ENCODE measurements at regions not wholly inside any gene's neighbourhood (a gene's known extent, or its start where the extent isn't known, plus 50 kb on each side); places are given as distances from the start of the nearest gene placed in this dataset.
"Not testable (repeated sequence)": the region's sequence is repeated elsewhere in the genome, so short reads cannot be mapped to it uniquely, and the experiment has no call there.

DNA sequence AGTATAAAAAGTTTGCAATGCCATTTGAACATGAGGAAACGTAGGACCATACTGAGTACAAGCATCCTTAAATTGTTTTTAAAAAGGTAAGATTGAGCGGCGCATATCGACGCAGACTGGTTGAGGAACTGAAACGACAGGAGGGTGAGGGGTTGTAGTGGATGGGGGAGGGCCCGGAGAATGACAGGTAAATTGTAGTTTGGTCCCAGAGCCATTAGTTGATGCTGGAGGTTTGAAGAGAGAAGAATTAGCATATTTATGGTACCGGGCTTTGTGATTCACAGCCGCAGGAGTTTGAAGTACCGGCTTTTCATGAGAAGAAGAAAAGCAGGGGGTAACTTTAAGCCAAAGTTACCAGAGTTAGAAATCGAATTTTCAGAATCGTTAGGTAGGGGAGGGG, 179.5 kb downstream of the OTOP1 start:
- H3K27ac Mint-ChIP-seq; H3K36me3 Mint-ChIP-seq (ENCODE audit: low read depth); H3K9me3 Mint-ChIP-seq; H3K4me1 Mint-ChIP-seq; CTCF ChIA-PET; POLR2A ChIA-PET; DNase-seq; H3K4me3 Mint-ChIP-seq: not testable (repeated sequence)
- H3K27me3 Mint-ChIP-seq = peaks cover 41% of the 10 kb centered on the region

DNA sequence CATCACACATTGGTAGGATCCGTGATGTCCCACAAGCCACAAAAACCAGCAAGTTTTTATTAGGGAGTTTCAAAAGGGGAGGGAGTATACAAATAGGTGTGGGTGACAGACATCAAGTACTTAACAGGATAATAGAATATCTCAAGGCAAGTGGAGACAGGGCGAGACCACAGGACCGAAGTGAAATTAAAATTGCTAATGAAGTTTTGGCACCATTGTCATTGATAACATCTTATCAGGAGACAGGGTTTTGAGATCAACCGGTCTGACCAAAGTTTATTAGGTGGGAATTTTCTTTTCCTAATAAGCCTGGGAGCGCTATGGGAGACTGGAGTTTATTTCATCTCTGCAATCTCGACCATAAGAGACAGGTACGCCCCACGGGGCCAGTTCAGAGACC, 178.5 kb downstream of the OTOP1 start:
- DNase-seq; H3K36me3 Mint-ChIP-seq (ENCODE audit: low read depth); POLR2A ChIA-PET; H3K4me3 Mint-ChIP-seq; H3K9me3 Mint-ChIP-seq; H3K27ac Mint-ChIP-seq; CTCF ChIA-PET; H3K4me1 Mint-ChIP-seq: not testable (repeated sequence)
- H3K27me3 Mint-ChIP-seq = peaks cover 41% of the 10 kb centered on the region

DNA sequence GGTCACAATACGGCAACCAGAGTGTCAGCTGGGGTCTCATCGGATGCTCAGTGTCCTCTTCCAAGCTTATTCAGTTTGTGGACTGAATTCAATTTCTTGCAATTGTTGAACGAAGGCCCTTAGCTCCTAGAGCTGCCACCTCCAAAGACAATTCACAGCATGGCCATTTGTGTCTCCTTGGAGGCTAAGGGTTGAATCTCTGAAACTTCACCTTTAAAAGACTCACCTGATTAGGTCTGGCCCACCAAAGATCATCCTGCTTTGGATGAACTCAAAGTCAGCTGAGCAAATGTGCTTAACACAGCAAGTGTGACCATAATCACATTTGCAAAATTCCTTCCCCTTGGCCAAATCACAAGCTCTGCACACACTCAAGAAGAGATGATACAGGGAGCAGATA, 175.9 kb downstream of the OTOP1 start:
- POLR2A ChIA-PET; H3K9me3 Mint-ChIP-seq; H3K4me1 Mint-ChIP-seq; DNase-seq; H3K27ac Mint-ChIP-seq; H3K36me3 Mint-ChIP-seq (ENCODE audit: low read depth); CTCF ChIA-PET; H3K4me3 Mint-ChIP-seq: not testable (repeated sequence)
- peaks cover 30% of the 10 kb centered on the region for H3K27me3 Mint-ChIP-seq

DNA sequence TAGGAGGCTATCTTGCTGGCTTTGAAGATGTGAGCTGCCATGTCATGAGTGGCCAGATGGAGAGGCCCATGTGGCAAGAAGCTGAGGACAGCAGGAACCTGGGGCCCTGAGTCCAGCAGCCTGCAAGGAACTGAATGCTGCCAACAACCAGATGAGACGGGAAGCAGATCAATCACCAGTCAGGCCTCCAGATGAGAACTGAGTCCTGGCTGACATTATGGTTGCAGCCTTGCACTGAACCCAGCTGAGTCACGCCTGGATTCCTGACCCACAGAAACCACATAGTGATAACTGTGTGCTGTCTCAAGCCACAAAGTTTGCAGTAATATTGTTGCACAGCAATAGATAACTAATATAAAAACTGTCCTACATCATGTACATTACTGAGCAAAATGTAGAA, 173.8 kb downstream of the OTOP1 start:
- H3K36me3 Mint-ChIP-seq (ENCODE audit: low read depth); DNase-seq; POLR2A ChIA-PET; H3K4me3 Mint-ChIP-seq; CTCF ChIA-PET; H3K27ac Mint-ChIP-seq; H3K4me1 Mint-ChIP-seq; H3K9me3 Mint-ChIP-seq: not testable (repeated sequence)
- peaks cover 10% of the 10 kb centered on the region for H3K27me3 Mint-ChIP-seq

DNA sequence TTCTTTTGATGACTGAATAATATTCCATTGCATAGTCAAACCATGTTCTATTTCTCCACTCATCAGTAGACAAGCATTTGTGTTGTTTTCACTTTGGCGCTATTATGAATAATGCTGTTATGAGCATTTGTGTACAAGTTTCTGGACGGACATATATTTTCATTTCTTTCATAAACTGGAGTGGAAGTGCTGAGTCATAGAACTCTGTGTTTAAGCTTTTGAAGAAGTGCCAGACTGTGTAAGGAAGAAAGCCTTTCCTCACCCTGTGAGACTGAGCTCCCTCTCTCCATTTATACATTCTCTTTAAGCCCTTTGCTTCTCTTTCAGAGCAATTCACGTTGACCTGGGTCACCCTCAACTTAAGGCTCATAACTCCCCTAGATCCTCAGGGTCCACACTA, 169.5 kb downstream of the OTOP1 start:
- H3K4me3 Mint-ChIP-seq; POLR2A ChIA-PET; H3K4me1 Mint-ChIP-seq; H3K27me3 Mint-ChIP-seq; H3K27ac Mint-ChIP-seq; H3K9me3 Mint-ChIP-seq; CTCF ChIA-PET; DNase-seq; H3K36me3 Mint-ChIP-seq (ENCODE audit: low read depth): not testable (repeated sequence)

DNA sequence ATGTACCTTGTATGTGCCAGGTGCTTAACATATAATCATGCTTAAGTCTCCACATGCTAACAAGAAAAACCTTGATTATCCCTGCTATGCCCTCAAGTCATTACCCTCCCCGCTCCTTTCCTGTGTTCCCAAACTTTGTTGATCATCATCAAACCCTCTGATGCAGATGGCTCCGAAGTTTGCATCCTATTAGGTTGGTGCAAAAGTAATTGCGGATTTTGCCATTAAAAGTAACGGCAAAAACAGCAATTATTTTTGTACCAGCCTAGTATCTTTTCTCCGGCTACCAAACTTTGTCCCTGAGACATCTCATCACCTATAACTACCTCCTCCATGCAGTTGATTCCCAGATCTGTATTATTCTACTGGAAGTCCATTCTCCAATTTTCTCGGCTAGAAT, 142.6 kb downstream of the OTOP1 start:
- H3K27me3 Mint-ChIP-seq; CTCF ChIA-PET; H3K4me3 Mint-ChIP-seq; POLR2A ChIA-PET; H3K27ac Mint-ChIP-seq; H3K4me1 Mint-ChIP-seq; H3K9me3 Mint-ChIP-seq; DNase-seq; H3K36me3 Mint-ChIP-seq (ENCODE audit: low read depth): not testable (repeated sequence)

DNA sequence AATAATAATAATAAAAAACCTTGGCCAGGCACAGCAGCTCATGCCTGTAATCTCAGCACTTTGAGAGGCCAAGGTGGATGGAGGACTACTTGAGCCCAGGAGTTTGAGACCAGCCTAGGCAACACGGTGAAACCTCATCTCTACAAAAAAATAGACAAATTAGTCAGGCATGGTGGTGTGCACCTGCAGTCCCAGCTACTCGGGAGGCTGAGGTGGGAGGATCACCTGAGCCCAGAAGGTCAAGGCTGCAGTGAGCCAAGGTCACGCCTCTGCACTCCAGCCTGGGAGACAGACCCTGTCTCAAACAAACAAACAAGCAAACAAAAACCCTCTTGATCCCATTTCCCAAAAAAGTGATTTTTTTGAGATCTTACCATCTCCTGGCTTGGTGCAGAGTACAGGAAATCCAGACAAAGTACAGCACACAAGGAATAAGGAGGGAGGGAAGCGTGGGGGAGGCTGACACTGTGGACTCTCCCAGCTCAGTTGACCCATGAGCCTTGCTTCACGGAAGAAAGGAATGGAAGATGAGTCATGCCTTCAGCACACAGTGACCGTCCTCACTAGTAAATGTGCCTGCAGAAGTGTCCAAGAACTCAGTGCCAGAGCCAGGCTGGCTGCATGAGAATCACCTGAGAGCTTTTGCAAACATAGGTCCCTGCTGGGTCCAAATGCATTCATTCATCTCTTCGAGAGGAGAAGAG, 136.9 kb downstream of the OTOP1 start:
- H3K4me3 Mint-ChIP-seq; H3K4me1 Mint-ChIP-seq; H3K36me3 Mint-ChIP-seq (ENCODE audit: low read depth); DNase-seq; H3K27me3 Mint-ChIP-seq; POLR2A ChIA-PET; H3K9me3 Mint-ChIP-seq; CTCF ChIA-PET; H3K27ac Mint-ChIP-seq: not testable (repeated sequence)

DNA sequence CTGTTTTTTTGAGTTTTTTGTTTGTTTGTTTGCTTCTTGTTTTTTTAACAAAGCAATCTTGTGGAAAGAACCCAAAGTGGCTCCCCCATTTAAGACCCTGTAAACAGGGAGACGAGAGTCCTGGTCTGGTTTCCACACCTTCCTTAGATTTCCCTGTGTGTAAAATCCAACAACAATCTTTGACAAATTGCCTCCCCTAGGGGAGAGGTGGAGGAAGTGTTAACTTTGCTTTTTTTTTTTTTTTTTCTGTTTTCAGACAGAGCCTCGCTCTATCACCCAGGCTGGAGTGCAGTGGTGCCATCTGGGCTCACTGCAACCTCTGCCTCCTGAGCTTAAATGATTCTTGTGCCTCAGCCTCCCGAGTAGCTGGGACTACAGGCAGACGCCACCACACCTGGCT, 136.0 kb downstream of the OTOP1 start:
- H3K4me3 Mint-ChIP-seq; H3K27ac Mint-ChIP-seq; H3K9me3 Mint-ChIP-seq; H3K27me3 Mint-ChIP-seq; DNase-seq; CTCF ChIA-PET; H3K4me1 Mint-ChIP-seq; POLR2A ChIA-PET; H3K36me3 Mint-ChIP-seq (ENCODE audit: low read depth): not testable (repeated sequence)

DNA sequence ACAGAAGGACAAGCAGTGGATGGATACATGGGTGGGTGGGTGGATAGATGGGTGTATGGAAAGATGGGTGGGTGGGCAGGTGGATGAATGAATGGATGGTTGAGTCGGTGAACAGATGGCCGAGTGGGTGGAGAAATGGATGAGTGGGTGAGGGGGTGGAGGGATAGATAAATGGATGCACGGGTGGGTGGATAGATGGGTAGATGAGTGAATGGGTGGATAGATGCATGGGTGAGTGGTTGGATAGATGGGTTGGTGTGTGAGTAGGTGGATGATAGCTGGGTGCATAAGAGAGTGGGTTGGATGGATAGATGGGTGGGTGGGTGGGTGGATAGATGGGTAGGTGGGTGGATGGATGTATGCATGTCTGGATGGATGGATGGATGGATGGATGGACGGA, 134.6 kb downstream of the OTOP1 start:
- H3K4me3 Mint-ChIP-seq; POLR2A ChIA-PET; H3K36me3 Mint-ChIP-seq (ENCODE audit: low read depth); H3K4me1 Mint-ChIP-seq; CTCF ChIA-PET; H3K27me3 Mint-ChIP-seq; DNase-seq; H3K9me3 Mint-ChIP-seq; H3K27ac Mint-ChIP-seq: not testable (repeated sequence)

DNA sequence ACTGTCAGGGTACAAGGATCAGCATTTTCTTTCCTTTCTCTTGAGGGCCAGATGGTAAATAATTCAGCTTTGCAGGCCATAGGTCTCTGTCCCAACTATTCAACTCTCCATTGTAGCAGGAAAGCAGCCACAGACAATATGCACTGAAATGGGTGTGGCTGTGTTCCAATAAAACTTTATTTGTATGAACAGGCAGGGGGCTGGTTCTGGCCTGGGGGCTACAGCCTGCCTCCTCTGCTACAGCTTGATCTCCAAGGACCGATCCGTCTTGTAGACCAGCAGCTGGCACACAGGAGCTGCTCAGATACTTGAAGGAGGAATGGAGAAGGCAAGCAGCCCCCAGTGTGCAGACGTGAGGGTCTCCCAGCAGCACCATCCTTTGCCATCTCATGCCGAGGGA, 127.1 kb downstream of the OTOP1 start:
- H3K4me1 Mint-ChIP-seq; DNase-seq; H3K27ac Mint-ChIP-seq; H3K36me3 Mint-ChIP-seq (ENCODE audit: low read depth); POLR2A ChIA-PET; H3K4me3 Mint-ChIP-seq; H3K9me3 Mint-ChIP-seq; CTCF ChIA-PET; H3K27me3 Mint-ChIP-seq: not testable (repeated sequence)

DNA sequence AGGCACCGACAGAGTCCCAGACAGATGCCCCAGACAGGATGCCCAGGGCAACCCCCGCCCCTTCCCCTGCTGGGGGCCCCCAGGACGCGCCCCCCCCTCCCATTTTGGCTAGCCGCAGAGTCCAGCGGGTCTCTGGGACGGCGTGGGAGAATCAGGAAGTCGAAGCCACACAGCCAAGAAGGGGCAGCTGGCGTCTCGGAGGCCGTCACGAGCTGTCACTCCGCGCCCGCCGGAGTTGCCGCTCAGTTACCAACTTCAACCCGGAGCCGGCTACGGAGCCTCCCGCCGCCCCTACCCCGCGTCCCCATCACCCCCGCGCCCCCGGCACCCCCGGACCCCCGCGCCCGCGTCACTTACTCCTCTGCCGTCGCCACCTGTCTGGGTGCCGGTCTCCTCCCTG, 119.8 kb downstream of the OTOP1 start:
- H3K4me1 Mint-ChIP-seq; H3K36me3 Mint-ChIP-seq (ENCODE audit: low read depth); H3K9me3 Mint-ChIP-seq; H3K27ac Mint-ChIP-seq; DNase-seq; POLR2A ChIA-PET: not testable (repeated sequence)
- peak overlapping the region; percentile 46 for H3K4me3 Mint-ChIP-seq
- CTCF ChIA-PET = interaction anchor here (1.1 kb wide), 1 partner anchor 121 kb away, joined by 3 read pairs; no protein-coding TSS in a partner anchor
- peaks cover 15% of the 10 kb centered on the region for H3K27me3 Mint-ChIP-seq

DNA sequence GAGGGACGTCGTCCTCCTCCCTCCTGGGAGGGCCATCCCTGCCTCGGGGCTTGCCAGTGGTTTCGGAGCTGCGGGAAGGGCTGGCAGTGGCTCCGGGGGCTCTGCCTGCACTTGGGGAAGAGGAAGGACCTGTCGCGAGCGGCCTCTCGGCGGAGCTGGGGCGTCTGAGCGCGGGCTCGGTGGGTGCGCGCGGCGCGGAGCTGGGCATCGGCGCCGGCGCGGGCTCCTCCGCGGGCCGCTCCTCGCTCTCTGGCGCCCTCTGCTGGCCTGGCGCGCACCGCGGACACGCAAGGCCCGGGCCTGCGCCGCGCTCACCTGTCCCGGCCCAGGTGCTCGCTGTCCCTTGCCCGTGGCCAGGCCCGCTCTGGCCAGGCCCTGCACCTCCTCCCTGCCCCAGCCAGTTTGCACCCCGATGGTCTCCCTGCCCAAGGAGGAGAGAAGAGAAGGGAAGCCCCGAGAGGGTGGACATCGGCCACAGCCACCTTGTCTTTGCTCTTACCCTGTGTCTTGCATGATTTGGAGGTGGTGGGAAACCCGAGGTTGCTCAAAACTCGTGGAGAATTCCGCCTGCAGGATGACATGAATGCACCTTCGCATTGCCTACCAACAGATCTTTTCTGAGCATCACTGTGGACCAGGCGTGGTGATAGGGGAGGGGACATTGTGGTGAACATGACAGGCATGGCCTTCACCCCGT, 119.2 kb downstream of the OTOP1 start:
- POLR2A ChIA-PET; H3K27ac Mint-ChIP-seq; H3K9me3 Mint-ChIP-seq; H3K36me3 Mint-ChIP-seq (ENCODE audit: low read depth); H3K4me1 Mint-ChIP-seq: not testable (repeated sequence)
- DNase-seq = peak; percentile 55
- CTCF ChIA-PET = interaction anchor here (1.1 kb wide), 1 partner anchor 121 kb away, joined by 3 read pairs; no protein-coding TSS in a partner anchor
- Mint-ChIP-seq H3K27me3 (peaks cover 15% of the 10 kb centered on the region), H3K4me3 (peak overlapping the region; percentile 27)

DNA sequence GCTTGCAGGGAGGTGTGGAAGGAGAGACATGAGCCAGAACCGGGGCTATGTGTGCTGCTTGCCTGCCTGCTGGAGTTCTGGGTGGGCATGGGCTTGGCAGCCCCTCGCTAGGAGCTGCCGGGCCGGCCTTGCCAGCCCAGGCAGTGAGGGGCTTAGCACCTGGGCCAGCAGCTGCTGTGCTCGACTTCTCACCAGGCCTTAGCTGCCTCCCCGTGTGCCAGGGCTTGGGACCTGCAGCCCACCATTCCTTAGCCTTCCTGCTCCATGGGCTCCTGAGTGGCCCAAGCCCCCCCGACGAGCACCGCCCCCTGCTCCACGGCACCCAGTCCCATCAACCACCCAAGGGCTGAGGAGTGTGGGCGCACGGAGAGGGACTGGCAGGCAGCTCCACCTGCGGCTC, 111.3 kb downstream of the OTOP1 start:
- H3K4me1 Mint-ChIP-seq; H3K27ac Mint-ChIP-seq; H3K4me3 Mint-ChIP-seq; POLR2A ChIA-PET; H3K36me3 Mint-ChIP-seq (ENCODE audit: low read depth); CTCF ChIA-PET; DNase-seq; H3K9me3 Mint-ChIP-seq; H3K27me3 Mint-ChIP-seq: not testable (repeated sequence)

DNA sequence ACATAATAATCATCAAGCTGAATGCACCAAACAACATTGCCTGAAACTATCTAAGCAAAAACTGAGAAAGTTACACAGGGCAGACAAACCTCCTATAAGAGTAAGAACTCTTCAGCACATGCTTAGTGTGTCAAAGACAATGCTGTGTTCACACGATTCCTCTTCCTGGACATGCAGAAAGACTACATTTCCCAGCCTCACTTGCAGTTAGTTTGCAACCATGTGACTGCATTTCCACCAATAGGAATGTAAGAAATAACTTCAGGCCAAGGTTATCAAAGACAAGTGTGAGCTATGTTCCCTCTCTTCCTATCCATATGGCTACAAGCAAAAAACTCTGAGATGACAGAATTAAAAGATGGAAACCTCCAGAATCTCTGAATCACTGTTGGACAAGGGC, 109.8 kb downstream of the OTOP1 start:
- CTCF ChIA-PET; POLR2A ChIA-PET; H3K36me3 Mint-ChIP-seq (ENCODE audit: low read depth): not testable (repeated sequence)

More for the DNA sequence above, 109.8 kb downstream of the OTOP1 start:
- not testable (repeated sequence) for H3K27ac Mint-ChIP-seq, DNase-seq, H3K4me1 Mint-ChIP-seq, H3K4me3 Mint-ChIP-seq, H3K9me3 Mint-ChIP-seq, H3K27me3 Mint-ChIP-seq
